HFFc6 (cell line): ENCODE measurements at regions not wholly inside any gene's neighbourhood (a gene's known extent, or its start where the extent isn't known, plus 50 kb on each side); places are given as distances from the start of the nearest gene placed in this dataset.

Experiments used
- DNase-seq: peaks from one replicate; pipeline ENCODE4 v3.0.0-alpha.2; 2018
- H3K27ac Mint-ChIP-seq: 2 replicates; pipeline ENCODE4 v1.8.0; 2020; ENCODE audit warnings: mild to moderate bottlenecking, mixed read lengths
- H3K27me3 Mint-ChIP-seq: 2 replicates; pipeline ENCODE4 v1.8.0; 2021; ENCODE audit warnings: mild to moderate bottlenecking, moderate library complexity, mixed read lengths; ENCODE audit not compliant: insufficient read depth
- H3K36me3 Mint-ChIP-seq: 2 replicates; pipeline ENCODE4 v1.8.0; 2021; ENCODE audit warnings: low read depth, mixed read lengths
- H3K4me1 Mint-ChIP-seq: 2 replicates; pipeline ENCODE4 v1.8.0; 2020; ENCODE audit warnings: low read depth, mixed read lengths
- H3K4me3 Mint-ChIP-seq: 2 replicates; pipeline ENCODE4 v1.8.0; 2020; ENCODE audit warnings: mild to moderate bottlenecking, moderate library complexity, mixed read lengths
- H3K9me3 Mint-ChIP-seq: 2 replicates; pipeline ENCODE4 v1.8.0; 2020; ENCODE audit warnings: mild to moderate bottlenecking, mixed read lengths
- CTCF ChIP-seq: fragments of 200-600 bp; sonication (generic); IDR thresholded peaks from 2 replicates; pipeline ENCODE4 v1.5.0; 2021; ENCODE audit warnings: antibody characterized with exemption, mild to moderate bottlenecking

GRCh38 chr2:67318993-67319481 is 78.1 kb upstream of the ETAA1 start:
- Mint-ChIP-seq H3K4me1 (peaks cover 39% of the 10 kb centered on the region), H3K9me3 (no peaks in the 10 kb centered on the region), H3K36me3 (no peaks in the 10 kb centered on the region), H3K27me3 (no peaks in the 10 kb centered on the region; the same call in 1 of the 2 replicates), H3K27ac (no peak overlapping the region), H3K4me3 (no peak overlapping the region)
- TF ChIP-seq CTCF, result no peak
- peak; percentile 9 for DNase-seq

GRCh38 chr2:67320861-67321587 is 76.1 kb upstream of the ETAA1 start:
- H3K36me3 Mint-ChIP-seq, result no peaks in the 10 kb centered on the region
- no peak overlapping the region for H3K27ac Mint-ChIP-seq
- no peaks in the 10 kb centered on the region for H3K9me3 Mint-ChIP-seq
- peaks cover 3% of the 10 kb centered on the region for H3K27me3 Mint-ChIP-seq
- TF ChIP-seq CTCF, result no peak
- peaks cover 39% of the 10 kb centered on the region for H3K4me1 Mint-ChIP-seq
- no peak overlapping the region for H3K4me3 Mint-ChIP-seq
- DNase-seq, result no peak

- TF ChIP-seq CTCF, result no peak
- no peaks in the 10 kb centered on the region for H3K36me3 Mint-ChIP-seq
- H3K4me1 Mint-ChIP-seq, result peaks cover 39% of the 10 kb centered on the region
- peaks cover 3% of the 10 kb centered on the region for H3K27me3 Mint-ChIP-seq
- H3K9me3 Mint-ChIP-seq, result no peaks in the 10 kb centered on the region
- no peak overlapping the region for H3K27ac Mint-ChIP-seq
- H3K4me3 Mint-ChIP-seq, result no peak overlapping the region
- DNase-seq, result no peak
These were observed 75.6 kb upstream of the ETAA1 start for GRCh38 chr2:67321588-67321903.

GRCh38 chr2:67322353-67323001 is 74.7 kb upstream of the ETAA1 start:
- peak; percentile 29 for DNase-seq
- H3K9me3 Mint-ChIP-seq, result no peaks in the 10 kb centered on the region
- peaks cover 3% of the 10 kb centered on the region for H3K27me3 Mint-ChIP-seq
- H3K4me1 Mint-ChIP-seq, result peaks cover 39% of the 10 kb centered on the region
- peak overlapping the region; percentile 35; the same call in 1 of the 2 replicates for H3K4me3 Mint-ChIP-seq
- peak overlapping the region; percentile 36; the same call in 1 of the 2 replicates for H3K27ac Mint-ChIP-seq
- H3K36me3 Mint-ChIP-seq, result no peaks in the 10 kb centered on the region
- TF ChIP-seq CTCF, result peak; percentile 67

GRCh38 chr2:67323209-67323991 is 73.7 kb upstream of the ETAA1 start:
- no peak for TF ChIP-seq CTCF
- H3K27ac Mint-ChIP-seq, result peak overlapping the region; percentile 24; the same call in 1 of the 2 replicates
- peaks cover 3% of the 10 kb centered on the region for H3K27me3 Mint-ChIP-seq
- H3K4me3 Mint-ChIP-seq, result no peak overlapping the region
- no peaks in the 10 kb centered on the region for H3K9me3 Mint-ChIP-seq
- H3K4me1 Mint-ChIP-seq, result peaks cover 39% of the 10 kb centered on the region
- no peaks in the 10 kb centered on the region for H3K36me3 Mint-ChIP-seq
- DNase-seq, result no peak
